ENCODE measurements at regions not wholly inside any gene's neighbourhood (a gene's known extent, or its start where the extent isn't known, plus 50 kb on each side); places are given as distances from the start of the nearest gene placed in this dataset.

GRCh38 chr2:126831234-126832005 is 67.3 kb upstream of the TEX51 start:
- no peak for TF ChIP-seq CTCF (IDR thresholded peaks at IDR 0.05; ENCODE audit: borderline replicate concordance, extremely low read depth, insufficient read depth)

GRCh38 chr2:126832014-126832413 is 66.7 kb upstream of the TEX51 start:
- H3K27me3 ChIP-seq (ENCODE audit: control insufficient read depth, insufficient read depth, low read length): no peaks in the 10 kb centered on the region
- no peak overlapping the region for H3K4me3 ChIP-seq (ENCODE audit: low read length in 3 of 3)
- FAIRE-seq: no peak
- DNase-seq: no peak
- TF ChIP-seq CTCF (IDR thresholded peaks at IDR 0.05; ENCODE audit: borderline replicate concordance, extremely low read depth, insufficient read depth): no peak
- no peak overlapping the region for H3K9ac ChIP-seq (ENCODE audit: low read length in 3 of 3)
- intact Hi-C loops (cut with DNase I): no loop called here
- no peaks in the 10 kb centered on the region for H3K36me3 ChIP-seq (ENCODE audit: control insufficient read depth in 2 of 3, insufficient read depth in 3 of 3, low read length in 3 of 3)
- no peaks in the 10 kb centered on the region for H3K4me1 ChIP-seq (ENCODE audit: control insufficient read depth in 2 of 3, insufficient read depth in 2 of 3, low read depth in 1 of 3, low read length in 3 of 3)
- H3K27ac ChIP-seq (ENCODE audit: low read depth in 2 of 2, low read length in 2 of 2): no peak overlapping the region
- no peaks in the 10 kb centered on the region for H3K9me3 ChIP-seq (ENCODE audit: control insufficient read depth in 2 of 3, insufficient read depth in 1 of 3, low read length in 3 of 3)

More at GRCh38 chr2:126831234-126832005, 67.3 kb upstream of the TEX51 start:
- intact Hi-C loops (cut with DNase I): no loop called here
- H3K9me3 ChIP-seq (ENCODE audit: control insufficient read depth in 2 of 3, insufficient read depth in 1 of 3, low read length in 3 of 3): no peaks in the 10 kb centered on the region
- no peaks in the 10 kb centered on the region for H3K4me1 ChIP-seq (ENCODE audit: control insufficient read depth in 2 of 3, insufficient read depth in 2 of 3, low read depth in 1 of 3, low read length in 3 of 3)
- H3K4me3 ChIP-seq (ENCODE audit: low read length in 3 of 3): no peak overlapping the region
- no peak overlapping the region for H3K27ac ChIP-seq (ENCODE audit: low read depth in 2 of 2, low read length in 2 of 2)
- no peak for DNase-seq
- no peaks in the 10 kb centered on the region for H3K27me3 ChIP-seq (ENCODE audit: control insufficient read depth, insufficient read depth, low read length)
- H3K9ac ChIP-seq (ENCODE audit: low read length in 3 of 3): no peak overlapping the region
- no peaks in the 10 kb centered on the region for H3K36me3 ChIP-seq (ENCODE audit: control insufficient read depth in 2 of 3, insufficient read depth in 3 of 3, low read length in 3 of 3)
- FAIRE-seq: no peak

GRCh38 chr2:126832757-126833156 is 65.9 kb upstream of the TEX51 start:
- no peaks in the 10 kb centered on the region for H3K27me3 ChIP-seq (ENCODE audit: control insufficient read depth, insufficient read depth, low read length)
- H3K36me3 ChIP-seq (ENCODE audit: control insufficient read depth in 2 of 3, insufficient read depth in 3 of 3, low read length in 3 of 3): no peaks in the 10 kb centered on the region
- no peak for TF ChIP-seq CTCF (IDR thresholded peaks at IDR 0.05; ENCODE audit: borderline replicate concordance, extremely low read depth, insufficient read depth)
- no peak for DNase-seq
- H3K9me3 ChIP-seq (ENCODE audit: control insufficient read depth in 2 of 3, insufficient read depth in 1 of 3, low read length in 3 of 3): no peaks in the 10 kb centered on the region
- H3K27ac ChIP-seq (ENCODE audit: low read depth in 2 of 2, low read length in 2 of 2): no peak overlapping the region
- no peak overlapping the region for H3K4me3 ChIP-seq (ENCODE audit: low read length in 3 of 3)
- intact Hi-C loops (cut with DNase I): no loop called here
- no peak for FAIRE-seq
- H3K4me1 ChIP-seq (ENCODE audit: control insufficient read depth in 2 of 3, insufficient read depth in 2 of 3, low read depth in 1 of 3, low read length in 3 of 3): no peaks in the 10 kb centered on the region
- no peak overlapping the region for H3K9ac ChIP-seq (ENCODE audit: low read length in 3 of 3)
